Prostate gland (tissue), 2 donors: ENCODE measurements at regions not wholly inside any gene's neighbourhood (a gene's known extent, or its start where the extent isn't known, plus 50 kb on each side); places are given as distances from the start of the nearest gene placed in this dataset.
A peak's percentile ranks its signal among the peaks of the same experiment; 100 is the strongest.

Experiments
- DNase-seq: peaks from one replicate; pipeline ENCODE4 v3.0.0-alpha.2; 2019; ENCODE audit warnings: low spot score
- H3K27ac ChIP-seq, 2 donors: fragments of 200-600 bp; sonication (generic); 2 replicates each; pipeline ENCODE4 v1.5.1; 2017 to 2019
- H3K27me3 ChIP-seq: fragments of 200-600 bp; sonication (generic); replicated peaks from 2 replicates; pipeline ENCODE4 v1.5.1; 2019; ENCODE audit not compliant: insufficient read depth
- H3K36me3 ChIP-seq, 2 donors: fragments of 200-600 bp; sonication (generic); 1 replicate in 1 of 2; 2 replicates in 1 of 2; pipeline versions ENCODE4 v1.5.1 to v1.8.1; 2017 to 2019
- H3K4me1 ChIP-seq: fragments of 200-600 bp; sonication (generic); replicated peaks from 2 replicates; pipeline ENCODE4 v1.5.1; 2019
- H3K4me3 ChIP-seq, 2 donors: fragments of 200-600 bp; sonication (generic); 2 replicates each; pipeline ENCODE4 v1.5.1; 2017 to 2019
- H3K9me3 ChIP-seq: fragments of 200-600 bp; sonication (generic); 2 replicates; pipeline ENCODE4 v1.5.1; 2017
- POLR2A ChIP-seq: fragments of 450-650 bp; IDR thresholded peaks from one replicate; pipeline ENCODE4 v1.6.1; 2016; ENCODE audit warnings: antibody characterized with exemption, mild to moderate bottlenecking
- POLR2AphosphoS5 ChIP-seq: sonication (generic); formaldehyde crosslinking; IDR thresholded peaks from one replicate; pipeline ENCODE4 v1.6.1; 2017; ENCODE audit warnings: antibody characterized with exemption
- WGBS: methylation state at CpG from one replicate; pipeline ENCODE4 v1.1.5; 2018; 5-methylcytosine and 5-hydroxymethylcytosine counted together
- intact Hi-C: fragments of 100-400 bp; cut with DNase I; formaldehyde crosslinking; loops from one replicate; pipeline ENCODE4 v1.14.2; 2022
- TF ChIP-seq, protein P1 (sequence below), 4 experiments: fragments of 200-600 bp in 2 of 4; fragments of 450-650 bp in 2 of 4; sonication (generic) in 2 of 4; IDR thresholded peaks; 1 replicate in 3 of 4; 2 replicates in 1 of 4; pipeline ENCODE4 v1.5.1; 2016 to 2019; ENCODE audit warnings: antibody characterized with exemption in 4 of 4, mild to moderate bottlenecking in 2 of 4, moderate library complexity in 2 of 4

DNA sequence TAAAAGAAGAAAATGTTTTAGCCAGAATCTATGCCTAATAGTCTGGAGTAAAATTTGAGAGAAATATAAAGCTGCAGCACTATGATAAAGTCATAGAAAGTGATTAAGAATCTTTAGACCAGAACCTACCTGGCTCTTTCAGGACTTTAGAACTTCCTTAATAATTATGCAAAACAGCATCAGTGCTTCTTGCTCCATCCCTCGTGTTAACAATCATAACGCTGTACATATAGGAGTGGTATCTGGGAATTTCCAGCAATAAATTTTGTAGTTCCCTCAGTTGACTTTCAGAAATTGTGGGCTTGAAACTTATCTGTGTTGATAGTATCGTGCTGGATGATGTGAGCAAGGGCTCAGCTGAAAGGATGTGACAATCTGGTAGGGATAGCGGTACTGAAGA, 102.1 kb upstream of the RASGEF1B start:
- intact Hi-C loops = no loop called here

DNA sequence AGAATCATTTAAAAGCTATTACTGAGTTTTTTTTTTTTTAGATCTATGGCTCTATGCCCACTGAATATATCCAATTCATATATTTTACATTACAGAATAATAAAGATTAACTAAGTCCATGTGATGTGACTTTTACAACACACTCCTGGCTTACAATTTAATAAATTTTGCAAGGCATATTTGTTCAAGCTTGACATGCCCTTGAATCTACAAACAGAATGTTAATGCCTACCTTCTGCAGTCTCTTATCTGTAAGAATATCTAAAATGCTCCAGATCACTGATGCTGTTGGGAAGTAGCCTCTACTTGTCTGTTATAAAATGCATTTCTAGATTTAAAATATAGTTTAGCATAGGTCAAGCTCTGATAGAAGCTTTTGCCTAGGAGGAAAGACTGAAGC, 100.7 kb upstream of the RASGEF1B start:
- Histone ChIP-seq H3K27ac (no peak overlapping the region), H3K9me3 (no peaks in the 10 kb centered on the region), H3K36me3 (no peaks in the 10 kb centered on the region), H3K4me3 (no peak overlapping the region), H3K27me3 (no peaks in the 10 kb centered on the region), H3K4me1 (no peaks in the 10 kb centered on the region)
- intact Hi-C loops = no loop called here
- TF ChIP-seq POLR2AphosphoS5 (no peak), POLR2A (no peak)
- TF ChIP-seq, protein P1, sequence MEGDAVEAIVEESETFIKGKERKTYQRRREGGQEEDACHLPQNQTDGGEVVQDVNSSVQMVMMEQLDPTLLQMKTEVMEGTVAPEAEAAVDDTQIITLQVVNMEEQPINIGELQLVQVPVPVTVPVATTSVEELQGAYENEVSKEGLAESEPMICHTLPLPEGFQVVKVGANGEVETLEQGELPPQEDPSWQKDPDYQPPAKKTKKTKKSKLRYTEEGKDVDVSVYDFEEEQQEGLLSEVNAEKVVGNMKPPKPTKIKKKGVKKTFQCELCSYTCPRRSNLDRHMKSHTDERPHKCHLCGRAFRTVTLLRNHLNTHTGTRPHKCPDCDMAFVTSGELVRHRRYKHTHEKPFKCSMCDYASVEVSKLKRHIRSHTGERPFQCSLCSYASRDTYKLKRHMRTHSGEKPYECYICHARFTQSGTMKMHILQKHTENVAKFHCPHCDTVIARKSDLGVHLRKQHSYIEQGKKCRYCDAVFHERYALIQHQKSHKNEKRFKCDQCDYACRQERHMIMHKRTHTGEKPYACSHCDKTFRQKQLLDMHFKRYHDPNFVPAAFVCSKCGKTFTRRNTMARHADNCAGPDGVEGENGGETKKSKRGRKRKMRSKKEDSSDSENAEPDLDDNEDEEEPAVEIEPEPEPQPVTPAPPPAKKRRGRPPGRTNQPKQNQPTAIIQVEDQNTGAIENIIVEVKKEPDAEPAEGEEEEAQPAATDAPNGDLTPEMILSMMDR (IDR thresholded peaks at IDR 0.05) = no peak
- DNase-seq = no peak

More for the DNA sequence above, 102.1 kb upstream of the RASGEF1B start:
- H3K27me3 ChIP-seq = no peaks in the 10 kb centered on the region
- 77% methylated on average over 4 of the region's 4 CpGs for WGBS
- no peak for DNase-seq
- no peak overlapping the region for H3K4me3 ChIP-seq
- H3K9me3 ChIP-seq = no peaks in the 10 kb centered on the region
- no peaks in the 10 kb centered on the region for H3K36me3 ChIP-seq
- H3K4me1 ChIP-seq = no peaks in the 10 kb centered on the region
- no peak overlapping the region for H3K27ac ChIP-seq
- TF ChIP-seq, protein P1 (IDR thresholded peaks at IDR 0.05) = no peak
- no peak for TF ChIP-seq POLR2AphosphoS5

DNA sequence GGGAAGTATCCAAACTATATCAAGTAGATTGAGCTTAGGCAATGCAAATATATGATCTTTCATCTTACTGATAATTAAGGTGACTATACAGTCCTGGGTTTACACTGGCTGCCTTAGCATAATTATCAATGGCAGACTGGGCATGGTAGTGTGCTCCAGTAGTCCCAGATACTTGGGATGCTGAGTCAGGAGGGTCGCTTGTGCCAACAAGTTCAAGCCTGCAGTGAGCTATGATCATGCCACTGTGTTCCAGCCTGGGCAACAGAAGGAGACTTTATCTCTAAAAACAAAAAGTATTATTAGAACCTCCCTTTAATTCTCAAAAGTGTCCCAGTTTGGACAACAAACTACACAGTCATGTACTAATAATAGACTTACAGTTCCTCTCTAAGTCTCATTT, 99.4 kb upstream of the RASGEF1B start:
- 57% methylated on average over 1 of the region's 1 CpG for WGBS
- DNase-seq = no peak
- Histone ChIP-seq H3K4me3 (no peak overlapping the region), H3K4me1 (no peaks in the 10 kb centered on the region), H3K9me3 (no peaks in the 10 kb centered on the region), H3K36me3 (no peaks in the 10 kb centered on the region), H3K27me3 (no peaks in the 10 kb centered on the region), H3K27ac (no peak overlapping the region)
- no peak for TF ChIP-seq POLR2A
- no peak for TF ChIP-seq POLR2AphosphoS5
- TF ChIP-seq, protein P1 (IDR thresholded peaks at IDR 0.05) = no peak
- intact Hi-C loops = no loop called here

DNA sequence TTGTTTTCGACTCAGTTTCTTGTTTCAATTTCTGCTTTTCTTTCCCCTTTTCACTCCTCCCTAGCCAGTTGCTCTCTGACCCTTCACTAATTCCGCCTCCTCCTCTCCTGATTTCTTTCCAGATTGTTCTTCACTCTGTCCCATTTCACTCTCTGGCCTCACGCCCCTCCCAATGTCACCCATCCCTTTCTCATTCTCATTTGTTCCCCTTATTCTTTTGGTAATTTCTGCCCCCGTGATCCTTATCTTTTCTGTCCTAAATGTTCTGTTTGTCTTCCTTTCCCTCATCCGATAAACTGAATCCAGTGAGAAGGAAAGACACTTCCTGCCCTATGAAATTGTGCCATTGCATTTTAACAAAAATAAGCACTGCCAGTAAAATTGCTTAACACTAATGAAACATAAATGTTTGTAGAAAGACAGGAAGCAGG, 94.5 kb upstream of the RASGEF1B start:
- intact Hi-C loops = no loop called here
- Histone ChIP-seq H3K27ac (peak overlapping the region in 1 of 2 donors; percentile 20), H3K27me3 (no peaks in the 10 kb centered on the region), H3K9me3 (no peaks in the 10 kb centered on the region), H3K4me3 (no peak overlapping the region), H3K4me1 (no peaks in the 10 kb centered on the region), H3K36me3 (no peaks in the 10 kb centered on the region)
- TF ChIP-seq, protein P1 (IDR thresholded peaks at IDR 0.05) = no peak
- TF ChIP-seq POLR2A (no peak), POLR2AphosphoS5 (no peak)
- 29% methylated on average over 5 of the region's 5 CpGs for WGBS
- no peak for DNase-seq

DNA sequence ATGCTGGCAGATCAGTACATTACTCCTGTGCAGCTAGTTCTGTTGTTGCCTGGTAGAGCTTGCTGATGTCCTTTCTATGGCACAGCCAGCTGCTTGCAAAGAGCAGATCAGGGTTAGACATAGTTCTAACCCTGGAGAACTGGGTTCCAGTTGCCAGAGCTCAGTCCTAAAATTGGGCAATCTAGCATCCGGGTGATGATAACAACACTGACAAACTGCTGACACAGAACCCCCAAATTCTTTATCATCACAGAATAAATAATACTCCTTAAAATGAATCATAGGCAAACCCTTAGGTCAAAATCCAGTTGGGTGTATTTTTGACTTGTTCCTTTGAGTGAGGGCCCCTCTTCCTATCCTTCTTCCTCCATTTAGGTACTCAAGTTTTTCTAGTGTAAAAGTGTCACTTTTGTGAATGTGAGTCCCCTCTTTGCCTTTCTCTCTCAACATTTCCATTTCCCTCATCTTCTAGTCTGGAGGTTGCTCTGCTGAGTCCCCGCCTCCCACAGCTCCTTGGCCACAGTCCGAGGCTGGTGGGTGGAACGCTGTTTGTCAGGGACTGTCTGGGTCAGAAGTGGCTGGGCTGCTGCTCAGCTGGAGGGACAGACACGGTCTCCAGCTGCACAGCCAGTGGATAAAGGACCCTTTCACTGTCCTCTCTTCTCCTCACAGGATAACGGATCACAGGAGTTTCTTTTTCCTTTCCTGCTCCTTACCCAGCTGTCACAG, 93.6 kb upstream of the RASGEF1B start:
- TF ChIP-seq, protein P1 (IDR thresholded peaks at IDR 0.05) = no peak
- TF ChIP-seq POLR2A (no peak), POLR2AphosphoS5 (no peak)
- no peaks in the 10 kb centered on the region for H3K9me3 ChIP-seq
- H3K4me3 ChIP-seq = no peak overlapping the region
- H3K36me3 ChIP-seq = no peaks in the 10 kb centered on the region
- no peaks in the 10 kb centered on the region for H3K27me3 ChIP-seq
- WGBS = 18% methylated on average over 6 of the region's 6 CpGs
- no peaks in the 10 kb centered on the region for H3K4me1 ChIP-seq
- intact Hi-C loops = no loop called here
- H3K27ac ChIP-seq = peak overlapping the region in 1 of 2 donors; percentile 20
- peak; percentile 19 for DNase-seq
